ENCODE measurements at regions not wholly inside any gene's neighbourhood (a gene's known extent, or its start where the extent isn't known, plus 50 kb on each side); places are given as distances from the start of the nearest gene placed in this dataset.

- TF ChIP-seq ZBTB20 (tag by site-specific recombination; IDR thresholded peaks at IDR 0.05) (peak; percentile 46; the same call in 1 of the 2 replicates), GLIS1 (tag by site-specific recombination; IDR thresholded peaks at IDR 0.05) (peak; percentile 95)
- TF ChIP-seq, protein P1, sequence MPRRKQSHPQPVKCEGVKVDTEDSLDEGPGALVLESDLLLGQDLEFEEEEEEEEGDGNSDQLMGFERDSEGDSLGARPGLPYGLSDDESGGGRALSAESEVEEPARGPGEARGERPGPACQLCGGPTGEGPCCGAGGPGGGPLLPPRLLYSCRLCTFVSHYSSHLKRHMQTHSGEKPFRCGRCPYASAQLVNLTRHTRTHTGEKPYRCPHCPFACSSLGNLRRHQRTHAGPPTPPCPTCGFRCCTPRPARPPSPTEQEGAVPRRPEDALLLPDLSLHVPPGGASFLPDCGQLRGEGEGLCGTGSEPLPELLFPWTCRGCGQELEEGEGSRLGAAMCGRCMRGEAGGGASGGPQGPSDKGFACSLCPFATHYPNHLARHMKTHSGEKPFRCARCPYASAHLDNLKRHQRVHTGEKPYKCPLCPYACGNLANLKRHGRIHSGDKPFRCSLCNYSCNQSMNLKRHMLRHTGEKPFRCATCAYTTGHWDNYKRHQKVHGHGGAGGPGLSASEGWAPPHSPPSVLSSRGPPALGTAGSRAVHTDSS (tag by site-specific recombination; IDR thresholded peaks at IDR 0.05), result peak; percentile 15; the same call in 1 of the 2 replicates
Observed at GRCh38 chr1:60989749-60990713, 92.3 kb upstream of the NFIA start (continued).

GRCh38 chr1:60988891-60989290 lies 93.5 kb upstream of the NFIA start:
- H3K27ac ChIP-seq (ENCODE audit: extremely low read depth, low read depth, low read length), result no peak overlapping the region
- ChIA-PET CTCF (interaction anchor here (1.2 to 1.9 kb wide), 2 partner anchors 10 to 54 kb away, joined by 3 to 10 read pairs; no protein-coding TSS in a partner anchor), POLR2A (no interaction called here)
- H3K4me3 ChIP-seq (ENCODE audit: low read depth, low read length), result no peak overlapping the region
- no peak for TF ChIP-seq ZSCAN16 (tag by site-specific recombination; IDR thresholded peaks at IDR 0.05)
- no peak for TF ChIP-seq ZNF514 (tag by site-specific recombination; IDR thresholded peaks at IDR 0.05)
- TF ChIP-seq ZSCAN5A (tag by site-specific recombination; IDR thresholded peaks at IDR 0.05), result no peak
- H3K36me3 ChIP-seq (ENCODE audit: control insufficient read depth in 2 of 2, insufficient read depth in 1 of 2, low read length in 2 of 2), result no peaks in the 10 kb centered on the region
- no peaks in the 10 kb centered on the region for H3K9me3 ChIP-seq (ENCODE audit: control insufficient read depth, insufficient read depth, low read depth, low read length)
- H3K4me1 ChIP-seq (ENCODE audit: control insufficient read depth, insufficient read depth, low read length), result peaks cover 16% of the 10 kb centered on the region

DNA sequence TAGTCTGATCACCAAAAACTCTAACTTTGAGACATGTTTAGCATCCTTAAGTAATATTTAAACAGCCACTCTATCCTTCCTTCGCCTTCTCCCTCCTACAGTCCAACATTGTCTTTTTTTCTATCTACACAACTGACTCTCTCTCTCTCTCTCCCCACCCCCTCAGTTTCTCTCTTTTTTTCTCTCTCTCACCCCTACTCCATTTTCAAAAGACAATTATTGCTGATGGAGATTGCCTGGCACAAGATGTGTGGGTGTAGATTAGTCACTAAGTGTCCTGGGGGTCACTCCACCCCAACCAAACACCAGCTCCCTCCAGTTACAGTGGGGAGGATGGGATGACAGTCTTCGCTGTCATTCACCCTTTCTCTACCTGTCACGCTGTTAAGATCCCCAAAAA lies 94.5 kb upstream of the NFIA start:
- Histone ChIP-seq H3K9me3 (ENCODE audit: control insufficient read depth, insufficient read depth, low read depth, low read length) (no peaks in the 10 kb centered on the region), H3K4me3 (ENCODE audit: low read depth, low read length) (no peak overlapping the region), H3K36me3 (ENCODE audit: control insufficient read depth in 2 of 2, insufficient read depth in 1 of 2, low read length in 2 of 2) (no peaks in the 10 kb centered on the region), H3K4me1 (ENCODE audit: control insufficient read depth, insufficient read depth, low read length) (peaks cover 16% of the 10 kb centered on the region), H3K27ac (ENCODE audit: extremely low read depth, low read depth, low read length) (no peak overlapping the region)
- CTCF ChIA-PET, result interaction anchor here (0.6 to 1.2 kb wide), 3 partner anchors 9 to 1051 kb away, joined by 3 to 5 read pairs (median 3); no protein-coding TSS in a partner anchor
- POLR2A ChIA-PET, result interaction anchor here (0.6 kb wide), 1 partner anchor 94 kb away, joined by 6 read pairs; no protein-coding TSS in a partner anchor
- 0 out of 2 replicates have a peak, but pooled peaks have one; percentile 23 for TF ChIP-seq ZNF596 (tag by site-specific recombination; IDR thresholded peaks at IDR 0.05)
- TF ChIP-seq ZNF391 (tag by site-specific recombination; IDR thresholded peaks at IDR 0.05; ENCODE audit: borderline replicate concordance, low read depth), result no peak
- peak; percentile 82 for TF ChIP-seq ZFHX2 (tag by site-specific recombination; conservative IDR thresholded peaks at IDR 0.05)
- TF ChIP-seq ZNF548 (tag by site-specific recombination; IDR thresholded peaks at IDR 0.05), result no peak
- TF ChIP-seq EGR2 (tag by site-specific recombination; IDR thresholded peaks at IDR 0.05; ENCODE audit: low read depth), result peak; percentile 90
- TF ChIP-seq ZFP69B (tag by site-specific recombination; IDR thresholded peaks at IDR 0.05), result no peak

- no peaks in the 10 kb centered on the region for H3K36me3 ChIP-seq (ENCODE audit: control insufficient read depth in 2 of 2, insufficient read depth in 1 of 2, low read length in 2 of 2)
- H3K4me3 ChIP-seq (ENCODE audit: low read depth, low read length), result no peak overlapping the region
- no peaks in the 10 kb centered on the region for H3K9me3 ChIP-seq (ENCODE audit: control insufficient read depth, insufficient read depth, low read depth, low read length)
- 0 out of 2 replicates have a peak, but pooled peaks have one; percentile 17 for TF ChIP-seq ZNF398 (tag by site-specific recombination; IDR thresholded peaks at IDR 0.05)
- TF ChIP-seq ZNF555 (tag by site-specific recombination; conservative IDR thresholded peaks at IDR 0.05), result no peak
- POLR2A ChIA-PET, result no interaction called here
- H3K4me1 ChIP-seq (ENCODE audit: control insufficient read depth, insufficient read depth, low read length), result peaks cover 4% of the 10 kb centered on the region; the same call in 1 of the 2 replicates
- no peak overlapping the region for H3K27ac ChIP-seq (ENCODE audit: extremely low read depth, low read depth, low read length)
- CTCF ChIA-PET, result interaction anchor here (0.5 to 1.9 kb wide), 4 partner anchors 135 to 1147 kb away, joined by 3 to 5 read pairs (median 3); no protein-coding TSS in a partner anchor
Observed at GRCh38 chr1:60984062-60984799, 98.1 kb upstream of the NFIA start.

Data from HEK293 (cell line).